Neural crest cell (in vitro differentiated cells): ENCODE measurements at regions not wholly inside any gene's neighbourhood (a gene's known extent, or its start where the extent isn't known, plus 50 kb on each side); places are given as distances from the start of the nearest gene placed in this dataset.
A peak's percentile ranks its signal among the peaks of the same experiment; 100 is the strongest.
"Not testable (repeated sequence)": the region's sequence is repeated elsewhere in the genome, so short reads cannot be mapped to it uniquely, and the experiment has no call there.

Experiments used
- DNase-seq: peaks from one replicate; pipeline ENCODE4 v3.0.0; 2021; ENCODE audit warnings: low read depth, mixed read lengths, low spot score
- H3K27ac Mint-ChIP-seq: one replicate; pipeline ENCODE4 v1.8.0; 2021; ENCODE audit warnings: mild to moderate bottlenecking, mixed read lengths; ENCODE audit not compliant: unreplicated experiment
- H3K27me3 Mint-ChIP-seq: 2 replicates; pipeline ENCODE4 v1.8.0; 2021; ENCODE audit warnings: low read depth, mild to moderate bottlenecking, mixed read lengths
- H3K36me3 Mint-ChIP-seq: 2 replicates; pipeline ENCODE4 v1.8.0; 2021; ENCODE audit warnings: low read depth, mild to moderate bottlenecking, mixed read lengths
- H3K4me1 Mint-ChIP-seq: 2 replicates; pipeline ENCODE4 v1.8.0; 2021; ENCODE audit warnings: mixed read lengths
- H3K4me3 Mint-ChIP-seq: one replicate; pipeline ENCODE4 v1.8.0; 2021; ENCODE audit warnings: mild to moderate bottlenecking, mixed read lengths
- H3K9me3 Mint-ChIP-seq: 2 replicates; pipeline ENCODE4 v1.8.0; 2021; ENCODE audit warnings: mixed read lengths
- CTCF ChIP-seq: fragments of 200-600 bp; sonication (generic); conservative IDR thresholded peaks from 2 replicates; pipeline ENCODE4 v1.5.0; 2021; ENCODE audit warnings: antibody characterized with exemption, mild to moderate bottlenecking

GRCh38 chr4:177803151-177803550, 360.9 kb upstream of the AGA start:
- Mint-ChIP-seq H3K4me3 (no peak overlapping the region), H3K27me3 (no peaks in the 10 kb centered on the region), H3K27ac (no peak overlapping the region), H3K36me3 (no peaks in the 10 kb centered on the region), H3K4me1 (no peaks in the 10 kb centered on the region), H3K9me3 (no peaks in the 10 kb centered on the region)
- no peak for TF ChIP-seq CTCF
- no peak for DNase-seq

GRCh38 chr4:177809791-177810190, 367.6 kb upstream of the AGA start:
- Mint-ChIP-seq H3K4me1 (no peaks in the 10 kb centered on the region), H3K4me3 (no peak overlapping the region), H3K27ac (no peak overlapping the region), H3K36me3 (no peaks in the 10 kb centered on the region), H3K27me3 (no peaks in the 10 kb centered on the region), H3K9me3 (peaks cover 3% of the 10 kb centered on the region)
- no peak for DNase-seq
- TF ChIP-seq CTCF, result no peak

GRCh38 chr4:177810220-177810619, 368.0 kb upstream of the AGA start:
- no peak for DNase-seq
- H3K9me3 Mint-ChIP-seq, result peaks cover 3% of the 10 kb centered on the region
- no peaks in the 10 kb centered on the region for H3K27me3 Mint-ChIP-seq
- no peak for TF ChIP-seq CTCF
- no peaks in the 10 kb centered on the region for H3K4me1 Mint-ChIP-seq
- no peaks in the 10 kb centered on the region for H3K36me3 Mint-ChIP-seq
- H3K4me3 Mint-ChIP-seq, result no peak overlapping the region
- no peak overlapping the region for H3K27ac Mint-ChIP-seq

GRCh38 chr4:177818392-177818791, 376.2 kb upstream of the AGA start:
- not testable (repeated sequence) for H3K4me1 Mint-ChIP-seq, H3K9me3 Mint-ChIP-seq, H3K27me3 Mint-ChIP-seq, H3K4me3 Mint-ChIP-seq, H3K36me3 Mint-ChIP-seq, DNase-seq, H3K27ac Mint-ChIP-seq

GRCh38 chr4:177826973-177827372, 384.7 kb upstream of the AGA start:
- Mint-ChIP-seq H3K4me1 (peaks cover 6% of the 10 kb centered on the region), H3K36me3 (no peaks in the 10 kb centered on the region), H3K27ac (no peak overlapping the region), H3K27me3 (no peaks in the 10 kb centered on the region), H3K9me3 (peaks cover 10% of the 10 kb centered on the region), H3K4me3 (no peak overlapping the region)
- DNase-seq, result no peak
- no peak for TF ChIP-seq CTCF

- H3K27ac Mint-ChIP-seq, result peak overlapping the region; percentile 1
- no peaks in the 10 kb centered on the region for H3K9me3 Mint-ChIP-seq
- H3K4me1 Mint-ChIP-seq, result peaks cover 8% of the 10 kb centered on the region
- DNase-seq, result no peak
- no peak overlapping the region for H3K4me3 Mint-ChIP-seq
- H3K36me3 Mint-ChIP-seq, result no peaks in the 10 kb centered on the region
- H3K27me3 Mint-ChIP-seq, result no peaks in the 10 kb centered on the region
- TF ChIP-seq CTCF, result no peak
These were observed 399.0 kb upstream of the AGA start for GRCh38 chr4:177841258-177841657.
